SK-N-SH (cell line): ENCODE measurements at regions not wholly inside any gene's neighbourhood (a gene's known extent, or its start where the extent isn't known, plus 50 kb on each side); places are given as distances from the start of the nearest gene placed in this dataset.

Experiments used
- CHD2 ChIP-seq: fragments of 150-350 bp; IDR thresholded peaks from 2 replicates; pipeline ENCODE4 v1.6.1; 2018; ENCODE audit warnings: low read length; ENCODE audit not compliant: partially characterized antibody
- ELF1 ChIP-seq: IDR thresholded peaks from 2 replicates; pipeline ENCODE4 v1.4.0; 2012
- EP300 ChIP-seq, 2 experiments: IDR thresholded peaks; 2 replicates each; pipeline versions ENCODE4 v1.4.0 to v1.6.1; 2012; ENCODE audit warnings: borderline replicate concordance in 1 of 2, low read depth in 1 of 2, low read length in 1 of 2
- EZH2phosphoT487 ChIP-seq: fragments of 200-600 bp; sonication (generic); IDR thresholded peaks from 2 replicates; pipeline ENCODE4 v1.6.1; 2017; ENCODE audit warnings: low read depth, mixed run types, mild to moderate bottlenecking, antibody characterized with exemption, moderate library complexity, borderline replicate concordance
- FOSL2 ChIP-seq: IDR thresholded peaks from 2 replicates; pipeline ENCODE4 v1.4.0; 2012; ENCODE audit warnings: low read depth, mild to moderate bottlenecking, moderate library complexity, borderline replicate concordance
- IRF3 ChIP-seq: fragments of 150-350 bp; IDR thresholded peaks from 2 replicates; pipeline ENCODE4 v1.6.1; 2016; ENCODE audit warnings: mild to moderate bottlenecking, low read depth, low read length
- MEF2A ChIP-seq: IDR thresholded peaks from 2 replicates; pipeline ENCODE4 v1.4.0; 2012; ENCODE audit warnings: low read depth, borderline replicate concordance
- MXI1 ChIP-seq: IDR thresholded peaks from 2 replicates; pipeline ENCODE4 v1.6.1; 2012; ENCODE audit warnings: mild to moderate bottlenecking, low read depth, low read length, improper control_type of control experiment
- NFIC ChIP-seq: IDR thresholded peaks from 2 replicates; pipeline ENCODE4 v1.4.0; 2012; ENCODE audit warnings: borderline replicate concordance
- NRF1 ChIP-seq: IDR thresholded peaks from 2 replicates; pipeline ENCODE4 v1.6.1; 2012; ENCODE audit warnings: low read depth, mild to moderate bottlenecking, low read length
- POLR2AphosphoS5 ChIP-seq: IDR thresholded peaks from 2 replicates; pipeline ENCODE4 v1.6.1; 2012; ENCODE audit warnings: low read depth, low read length
- RCOR1 ChIP-seq: fragments of 150-350 bp; IDR thresholded peaks from 2 replicates; pipeline ENCODE4 v1.6.1; 2017; ENCODE audit warnings: antibody characterized with exemption, low read length
- REST ChIP-seq: IDR thresholded peaks from 2 replicates; pipeline ENCODE4 v1.6.1; 2012; ENCODE audit warnings: mild to moderate bottlenecking, low read depth, low read length, moderate library complexity
- RXRA ChIP-seq: IDR thresholded peaks from 2 replicates; pipeline ENCODE4 v1.4.0; 2012; ENCODE audit warnings: low read depth, mild to moderate bottlenecking, borderline replicate concordance
- SIN3A ChIP-seq: IDR thresholded peaks from 2 replicates; pipeline ENCODE4 v1.6.1; 2012; ENCODE audit warnings: low read depth, mild to moderate bottlenecking, low read length, moderate library complexity, borderline replicate concordance
- SMC3 ChIP-seq: IDR thresholded peaks from 2 replicates; pipeline ENCODE4 v1.6.1; 2012; ENCODE audit warnings: low read depth, low read length, improper control_type of control experiment
- TAF1 ChIP-seq: IDR thresholded peaks from 2 replicates; pipeline ENCODE4 v1.6.1; 2012; ENCODE audit warnings: low read depth, mild to moderate bottlenecking, low read length, moderate library complexity, borderline replicate concordance
- TCF12 ChIP-seq: IDR thresholded peaks from 2 replicates; pipeline ENCODE4 v1.4.0; 2012
- TEAD4 ChIP-seq: IDR thresholded peaks from 2 replicates; pipeline ENCODE4 v1.4.0; 2012; ENCODE audit warnings: mild to moderate bottlenecking, borderline replicate concordance; ENCODE audit not compliant: insufficient read depth
- YY1 ChIP-seq: IDR thresholded peaks from 2 replicates; pipeline ENCODE4 v1.4.0; 2012; ENCODE audit warnings: low read depth, mild to moderate bottlenecking

GRCh38 chr7:68488341-68489060 lies 1109.8 kb upstream of the AUTS2 start (continued):
- TF ChIP-seq REST (no peak), SMC3 (no peak), TAF1 (no peak), RCOR1 (0 out of 2 replicates have a peak, but pooled peaks have one; percentile 40), TEAD4 (no peak), EP300 (IDR thresholded peaks at IDR 0.05; ENCODE audit: borderline replicate concordance in 1 of 2, low read depth in 1 of 2, low read length in 1 of 2) (peak in 1 of 2 experiments; percentile 46; a peak in 1 of 4 replicates), RXRA (no peak), NFIC (no peak), YY1 (no peak), MEF2A (no peak), EZH2phosphoT487 (no peak), NRF1 (no peak), POLR2AphosphoS5 (no peak), IRF3 (no peak), FOSL2 (no peak), ELF1 (no peak), CHD2 (no peak), SIN3A (no peak), MXI1 (no peak), TCF12 (no peak)
